ENCODE measurements at regions not wholly inside any gene's neighbourhood (a gene's known extent, or its start where the extent isn't known, plus 50 kb on each side); places are given as distances from the start of the nearest gene placed in this dataset.

- no peak for TF ChIP-seq CTCF (IDR thresholded peaks at IDR 0.05)
- no peak for TF ChIP-seq POLR2A (IDR thresholded peaks at IDR 0.05)
Measured at GRCh38 chr3:72101494-72101893, 316.5 kb upstream of the PROK2 start.
